GM12878 (cell line): ENCODE measurements at regions not wholly inside any gene's neighbourhood (a gene's known extent, or its start where the extent isn't known, plus 50 kb on each side); places are given as distances from the start of the nearest gene placed in this dataset.

Experiments used
- ATAC-seq: fragments of 200-7000 bp; cut with Tn5 transposase; 3 replicates; pipeline ENCODE4 v1.9.1; 2020; ENCODE audit warnings: mild to moderate bottlenecking, moderate library complexity
- BruUV-seq: library from RNA; stranded (reverse); fragments of 400-500 nt; replicated peaks from 2 replicates; lab custom pipeline; 2021; lab: Mats Ljungman, UMichigan
- CTCF ChIA-PET: fragments of 300-600 bp; sonication (Branson Sonifier 250); formaldehyde crosslinking; extraction: SDS; loops from one replicate; lab custom pipeline; 2021; ENCODE audit warnings: inconsistent platforms; lab: Yijun Ruan, JAX
- POLR2A ChIA-PET: fragments of 350-600 bp; formaldehyde crosslinking; extraction: SDS; loops from one replicate; lab custom pipeline; 2021; ENCODE audit warnings: inconsistent platforms; lab: Charles Lee
- RAD21 ChIA-PET: fragments of 300-600 bp; sonication (Branson Sonifier 250); formaldehyde crosslinking; loops from one replicate; lab custom pipeline; 2023; ENCODE audit warnings: antibody characterized with exemption; ENCODE audit not compliant: unreplicated experiment; lab: Charles Lee
- SMC1A ChIA-PET: fragments of 300-600 bp; sonication (Branson Sonifier 250); formaldehyde crosslinking; loops from one replicate; lab custom pipeline; 2023; ENCODE audit not compliant: unreplicated experiment, uncharacterized antibody; lab: Charles Lee
- DNase-seq: peaks from one replicate; pipeline ENCODE4 v3.0.0-alpha.2; 2011; ENCODE audit warnings: low read depth, low spot score
- FAIRE-seq: peaks from 3 replicates; lab custom pipeline; 2011; peaks lifted over from hg19 to GRCh38; lab: Jason Lieb, UNC
- H2AFZ ChIP-seq: 2 replicates; pipeline ENCODE4 v1.6.0; 2011; ENCODE audit warnings: low read depth, low read length, control low read depth; ENCODE audit not compliant: control insufficient read depth
- H3K27ac ChIP-seq: 2 replicates; pipeline ENCODE4 v1.5.1; 2011; ENCODE audit warnings: control low read depth; ENCODE audit not compliant: control insufficient read depth, insufficient read depth
- H3K27me3 ChIP-seq, 2 experiments: replicated peaks in 1 of 2; 2 replicates each; pipeline versions ENCODE4 v1.6.0 to v1.6.1; 2011; ENCODE audit warnings: low read length in 1 of 2; ENCODE audit not compliant: control insufficient read depth in 2 of 2, insufficient read depth in 2 of 2
- H3K36me3 ChIP-seq, 2 experiments: 2 replicates each; pipeline ENCODE4 v1.5.1; 2011; ENCODE audit warnings: low read length in 1 of 2; ENCODE audit not compliant: control insufficient read depth in 2 of 2, insufficient read depth in 2 of 2
- H3K4me1 ChIP-seq: 2 replicates; pipeline ENCODE4 v1.6.1; 2011; ENCODE audit warnings: mild to moderate bottlenecking, low read length, moderate library complexity, mixed read lengths; ENCODE audit not compliant: control insufficient read depth, insufficient read depth
- H3K4me2 ChIP-seq: 2 replicates; pipeline ENCODE4 v1.6.0; 2011; ENCODE audit warnings: control low read depth; ENCODE audit not compliant: control insufficient read depth, insufficient read depth
- H3K4me3 ChIP-seq: fragments of 200-600 bp; sonication (generic); 2 replicates; pipeline ENCODE4 v1.5.1; 2016
- H3K79me2 ChIP-seq: 2 replicates; pipeline ENCODE4 v1.6.0; 2011; ENCODE audit warnings: low read length; ENCODE audit not compliant: control insufficient read depth, insufficient read depth
- H3K9ac ChIP-seq: 2 replicates; pipeline ENCODE4 v1.8.0; 2011; ENCODE audit warnings: low read length, control low read depth, mixed read lengths; ENCODE audit not compliant: control insufficient read depth, insufficient read depth
- H3K9me3 ChIP-seq: replicated peaks from 3 replicates; pipeline ENCODE4 v1.5.1; 2011; ENCODE audit warnings: mild to moderate bottlenecking, low read length; ENCODE audit not compliant: control insufficient read depth, insufficient read depth
- H4K20me1 ChIP-seq: 2 replicates; pipeline ENCODE4 v1.6.0; 2011; ENCODE audit not compliant: control insufficient read depth, insufficient read depth
- ATF3 ChIP-seq: IDR thresholded peaks from 2 replicates; pipeline ENCODE4 v1.6.1; 2011; ENCODE audit warnings: low read depth, mild to moderate bottlenecking, low read length, moderate library complexity, borderline replicate concordance; ENCODE audit errors: extremely low read depth
- BCL11A ChIP-seq: IDR thresholded peaks from 2 replicates; pipeline ENCODE4 v1.6.1; 2011; ENCODE audit warnings: low read depth, low read length
- BHLHE40 ChIP-seq, 2 experiments: fragments of 450-650 bp in 1 of 2; IDR thresholded peaks; 2 replicates each; pipeline ENCODE4 v1.6.1; 2011 to 2017; ENCODE audit warnings: low read depth in 2 of 2, borderline replicate concordance in 1 of 2, improper control_type of control experiment in 1 of 2, low read length in 1 of 2, mild to moderate bottlenecking in 1 of 2
- DPF2 ChIP-seq: fragments of 450-650 bp; IDR thresholded peaks from 2 replicates; pipeline ENCODE4 v1.6.1; 2017; ENCODE audit warnings: mild to moderate bottlenecking
- ESRRA ChIP-seq: IDR thresholded peaks from 2 replicates; pipeline ENCODE4 v1.6.1; 2012; ENCODE audit warnings: mild to moderate bottlenecking, low read length, improper control_type of control experiment
- FOXK2 ChIP-seq: fragments of 450-650 bp; IDR thresholded peaks from 2 replicates; pipeline ENCODE4 v1.6.1; 2017; ENCODE audit warnings: mild to moderate bottlenecking, moderate library complexity
- GATAD2B ChIP-seq: fragments of 450-650 bp; conservative IDR thresholded peaks from 2 replicates; pipeline ENCODE4 v1.6.1; 2017; ENCODE audit warnings: low read depth, mild to moderate bottlenecking, moderate library complexity
- HDAC6 ChIP-seq: fragments of 200-600 bp; sonication (generic); IDR thresholded peaks from one replicate; pipeline ENCODE4 v1.8.0; 2017; ENCODE audit warnings: antibody characterized with exemption; ENCODE audit not compliant: unreplicated experiment
- JUNB ChIP-seq: IDR thresholded peaks from 2 replicates; pipeline ENCODE4 v1.6.1; 2016; ENCODE audit warnings: antibody characterized with exemption, mild to moderate bottlenecking
- KLF5 ChIP-seq: fragments of 450-650 bp; IDR thresholded peaks from 2 replicates; pipeline ENCODE4 v1.6.1; 2014; ENCODE audit warnings: mild to moderate bottlenecking; ENCODE audit not compliant: partially characterized antibody
- MXI1 ChIP-seq: fragments of 150-350 bp; IDR thresholded peaks from 2 replicates; pipeline ENCODE4 v1.6.1; 2011; ENCODE audit warnings: low read depth, mild to moderate bottlenecking, inconsistent platforms, low read length, improper control_type of control experiment
- PML ChIP-seq: IDR thresholded peaks from 2 replicates; pipeline ENCODE4 v1.6.1; 2012; ENCODE audit warnings: low read length, inconsistent platforms
- POLR2AphosphoS5 ChIP-seq: IDR thresholded peaks from 2 replicates; pipeline ENCODE4 v1.6.1; 2011; ENCODE audit warnings: mild to moderate bottlenecking, low read length, inconsistent platforms
- RAD51 ChIP-seq: fragments of 450-650 bp; IDR thresholded peaks from 2 replicates; pipeline ENCODE4 v1.6.1; 2016; ENCODE audit warnings: moderate library complexity, mild to moderate bottlenecking, inconsistent platforms
- RCOR1 ChIP-seq: conservative IDR thresholded peaks from 2 replicates; pipeline ENCODE4 v1.6.1; 2012; ENCODE audit warnings: low read depth, low read length, improper control_type of control experiment
- RELA ChIP-seq: fragments of 450-650 bp; IDR thresholded peaks from 2 replicates; pipeline ENCODE4 v1.8.0; 2014; ENCODE audit warnings: borderline replicate concordance; ENCODE audit not compliant: partially characterized antibody
- RUNX3 ChIP-seq: IDR thresholded peaks from 2 replicates; pipeline ENCODE4 v1.6.1; 2012; ENCODE audit warnings: low read length, inconsistent platforms
- SPI1 ChIP-seq: IDR thresholded peaks from 2 replicates; pipeline ENCODE4 v1.6.1; 2011; ENCODE audit warnings: low read depth, mild to moderate bottlenecking, low read length, moderate library complexity, borderline replicate concordance; ENCODE audit not compliant: insufficient read depth
- STAT3 ChIP-seq: IDR thresholded peaks from 2 replicates; pipeline ENCODE4 v1.6.1; 2011; ENCODE audit warnings: low read depth, low read length, improper control_type of control experiment
- TBL1XR1 ChIP-seq: IDR thresholded peaks from 2 replicates; pipeline ENCODE4 v1.6.1; 2012; ENCODE audit warnings: low read depth, low read length, improper control_type of control experiment
- YBX1 ChIP-seq: fragments of 450-650 bp; IDR thresholded peaks from 2 replicates; pipeline ENCODE4 v1.6.1; 2016; ENCODE audit warnings: antibody characterized with exemption
- ZSCAN29 ChIP-seq: fragments of 450-650 bp; IDR thresholded peaks from 2 replicates; pipeline ENCODE4 v1.6.1; 2017; ENCODE audit warnings: mild to moderate bottlenecking, moderate library complexity
- WGBS: methylation state at CpG from one replicate; pipeline ENCODE4 v1.1.6; 2016; ENCODE audit warnings: low lambda C conversion rate; ENCODE audit not compliant: insufficient replicate concordance, insufficient coverage; ENCODE audit errors: missing lambda C conversion rate; 5-methylcytosine and 5-hydroxymethylcytosine counted together
- in situ Hi-C: fragments of 300-500 bp; cut with MboI; formaldehyde crosslinking; loops from 9 replicates; pipeline ENCODE4 v1.14.3; 2018; ENCODE audit warnings: mixed read lengths
- intact Hi-C: fragments of 100-400 bp; cut with micrococcal nuclease; formaldehyde crosslinking; loops from one replicate; pipeline ENCODE4 v1.14.2; 2022; ENCODE audit not compliant: unreplicated experiment
- TF ChIP-seq, protein P1 (sequence below): fragments of 450-650 bp; formaldehyde crosslinking; IDR thresholded peaks from 2 replicates; pipeline ENCODE4 v1.4.0; 2020; ENCODE audit warnings: mild to moderate bottlenecking, moderate library complexity

- TF ChIP-seq ZSCAN29 (no peak), DPF2 (peak; percentile 35; the same call in 1 of the 2 replicates), ATF3 (no peak), PML (no peak), HDAC6 (no peak), KLF5 (no peak), JUNB (peak; percentile 48), POLR2AphosphoS5 (no peak), RELA (no peak), SPI1 (peak; percentile 70; the same call in 1 of the 2 replicates)
- TF ChIP-seq, all 136 proteins: peak for 7
Measured at GRCh38 chr3:22236490-22237270, 485.7 kb upstream of the ZNF385D start (continued).

- DNase-seq (no peak), FAIRE-seq (no peak), ATAC-seq (no peak)
- H3K4me3 ChIP-seq = no peak overlapping the region
- WGBS = 11% methylated on average over 4 of the region's 4 CpGs
- POLR2A ChIA-PET = no interaction called here
- no peaks in the 10 kb centered on the region for H3K9me3 ChIP-seq
- H2AFZ ChIP-seq = no peak overlapping the region
- SMC1A ChIA-PET = no interaction called here
- in situ Hi-C loops (no loop called here), intact Hi-C loops (no loop called here)
- no peaks in the 10 kb centered on the region for H3K27me3 ChIP-seq
- H3K9ac ChIP-seq = no peak overlapping the region
- H3K79me2 ChIP-seq = no peaks in the 10 kb centered on the region
- RAD21 ChIA-PET = no interaction called here
- H3K4me2 ChIP-seq = no peak overlapping the region
- H3K27ac ChIP-seq = no peak overlapping the region
- H3K4me1 ChIP-seq = no peaks in the 10 kb centered on the region
- CTCF ChIA-PET = no interaction called here
- H3K36me3 ChIP-seq = no peaks in the 10 kb centered on the region
- no peaks in the 10 kb centered on the region for H4K20me1 ChIP-seq
- no TSS peak for BruUV-seq
- TF ChIP-seq BCL11A (no peak), RUNX3 (no peak), BHLHE40 (IDR thresholded peaks at IDR 0.05; ENCODE audit: borderline replicate concordance in 1 of 2, low read depth in 2 of 2, low read length in 1 of 2) (no peak), MXI1 (no peak), RCOR1 (no peak), ESRRA (no peak), STAT3 (no peak), FOXK2 (no peak), GATAD2B (no peak), TBL1XR1 (no peak), RAD51 (no peak), YBX1 (no peak)
- TF ChIP-seq, protein P1, sequence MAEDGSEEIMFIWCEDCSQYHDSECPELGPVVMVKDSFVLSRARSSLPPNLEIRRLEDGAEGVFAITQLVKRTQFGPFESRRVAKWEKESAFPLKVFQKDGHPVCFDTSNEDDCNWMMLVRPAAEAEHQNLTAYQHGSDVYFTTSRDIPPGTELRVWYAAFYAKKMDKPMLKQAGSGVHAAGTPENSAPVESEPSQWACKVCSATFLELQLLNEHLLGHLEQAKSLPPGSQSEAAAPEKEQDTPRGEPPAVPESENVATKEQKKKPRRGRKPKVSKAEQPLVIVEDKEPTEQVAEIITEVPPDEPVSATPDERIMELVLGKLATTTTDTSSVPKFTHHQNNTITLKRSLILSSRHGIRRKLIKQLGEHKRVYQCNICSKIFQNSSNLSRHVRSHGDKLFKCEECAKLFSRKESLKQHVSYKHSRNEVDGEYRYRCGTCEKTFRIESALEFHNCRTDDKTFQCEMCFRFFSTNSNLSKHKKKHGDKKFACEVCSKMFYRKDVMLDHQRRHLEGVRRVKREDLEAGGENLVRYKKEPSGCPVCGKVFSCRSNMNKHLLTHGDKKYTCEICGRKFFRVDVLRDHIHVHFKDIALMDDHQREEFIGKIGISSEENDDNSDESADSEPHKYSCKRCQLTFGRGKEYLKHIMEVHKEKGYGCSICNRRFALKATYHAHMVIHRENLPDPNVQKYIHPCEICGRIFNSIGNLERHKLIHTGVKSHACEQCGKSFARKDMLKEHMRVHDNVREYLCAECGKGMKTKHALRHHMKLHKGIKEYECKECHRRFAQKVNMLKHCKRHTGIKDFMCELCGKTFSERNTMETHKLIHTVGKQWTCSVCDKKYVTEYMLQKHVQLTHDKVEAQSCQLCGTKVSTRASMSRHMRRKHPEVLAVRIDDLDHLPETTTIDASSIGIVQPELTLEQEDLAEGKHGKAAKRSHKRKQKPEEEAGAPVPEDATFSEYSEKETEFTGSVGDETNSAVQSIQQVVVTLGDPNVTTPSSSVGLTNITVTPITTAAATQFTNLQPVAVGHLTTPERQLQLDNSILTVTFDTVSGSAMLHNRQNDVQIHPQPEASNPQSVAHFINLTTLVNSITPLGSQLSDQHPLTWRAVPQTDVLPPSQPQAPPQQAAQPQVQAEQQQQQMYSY = no peak
Measured at GRCh38 chr3:22239011-22239410, 488.0 kb upstream of the ZNF385D start.
